GM19238 (cell line): ENCODE measurements at regions not wholly inside any gene's neighbourhood (a gene's known extent, or its start where the extent isn't known, plus 50 kb on each side); places are given as distances from the start of the nearest gene placed in this dataset.

ENCODE experiments used
- DNase-seq: peaks from one replicate; pipeline ENCODE4 v3.0.0; 2011; ENCODE audit warnings: low spot score; ENCODE audit not compliant: insufficient read length

- no peak for DNase-seq
These were observed 342.4 kb downstream of the USP25 start for GRCh38 chr21:16072221-16072620.

- DNase-seq = no peak
These were observed 343.0 kb downstream of the USP25 start for GRCh38 chr21:16072737-16073136.

GRCh38 chr21:16073586-16073985, 343.8 kb downstream of the USP25 start:
- DNase-seq = no peak

GRCh38 chr21:16074950-16075489, 345.2 kb downstream of the USP25 start:
- no peak for DNase-seq

- no peak for DNase-seq
These were observed 346.0 kb downstream of the USP25 start for GRCh38 chr21:16075649-16076282.

GRCh38 chr21:16076465-16076864, 346.7 kb downstream of the USP25 start:
- no peak for DNase-seq

- DNase-seq = no peak
These were observed 348.6 kb downstream of the USP25 start for GRCh38 chr21:16078382-16078781.

- DNase-seq = no peak
These were observed 350.0 kb downstream of the USP25 start for GRCh38 chr21:16079830-16080229.

GRCh38 chr21:16081304-16081703, 351.5 kb downstream of the USP25 start:
- DNase-seq = no peak

GRCh38 chr21:16082038-16082816, 352.4 kb downstream of the USP25 start:
- peak; percentile 2 for DNase-seq

- no peak for DNase-seq
These were observed 355.1 kb downstream of the USP25 start for GRCh38 chr21:16084776-16085364.

- no peak for DNase-seq
These were observed 355.6 kb downstream of the USP25 start for GRCh38 chr21:16085421-16085820.

GRCh38 chr21:16086121-16086520, 356.3 kb downstream of the USP25 start:
- DNase-seq = no peak

GRCh38 chr21:16086936-16087335, 357.2 kb downstream of the USP25 start:
- DNase-seq = no peak

GRCh38 chr21:16087523-16087922, 357.7 kb downstream of the USP25 start:
- no peak for DNase-seq

GRCh38 chr21:16088056-16088455, 358.3 kb downstream of the USP25 start:
- no peak for DNase-seq

- no peak for DNase-seq
These were observed 365.2 kb downstream of the USP25 start for GRCh38 chr21:16095005-16095404.

- DNase-seq = no peak
These were observed 367.2 kb downstream of the USP25 start for GRCh38 chr21:16096988-16097387.

GRCh38 chr21:16102113-16102512, 372.3 kb downstream of the USP25 start:
- DNase-seq = no peak

- no peak for DNase-seq
These were observed 378.8 kb downstream of the USP25 start for GRCh38 chr21:16108561-16109075.

- no peak for DNase-seq
These were observed 383.4 kb downstream of the USP25 start for GRCh38 chr21:16113052-16113715.

- no peak for DNase-seq
These were observed 385.7 kb downstream of the USP25 start for GRCh38 chr21:16115461-16115860.
